T-helper 2 cell treated with Interferon-gamma antibody and Interleukin-4, amounts not matched to agents 5 μg/mL and 100 μg/mL, for 36 hours (primary cell): ENCODE measurements at regions not wholly inside any gene's neighbourhood (a gene's known extent, or its start where the extent isn't known, plus 50 kb on each side); places are given as distances from the start of the nearest gene placed in this dataset.

Experiments used
- DNase-seq: peaks from one replicate; pipeline ENCODE4 v3.0.0; 2021; ENCODE audit warnings: low spot score
- H3K27ac Mint-ChIP-seq: one replicate; pipeline ENCODE4 v1.8.0; 2021; ENCODE audit warnings: mild to moderate bottlenecking, mixed read lengths
- H3K27me3 Mint-ChIP-seq: one replicate; pipeline ENCODE4 v1.8.0; 2021; ENCODE audit warnings: low read depth, mixed read lengths
- H3K36me3 Mint-ChIP-seq: one replicate; pipeline ENCODE4 v1.8.0; 2021; ENCODE audit warnings: low read depth, mixed read lengths
- H3K4me1 Mint-ChIP-seq: one replicate; pipeline ENCODE4 v1.8.0; 2021; ENCODE audit warnings: low read depth, mixed read lengths
- H3K4me3 Mint-ChIP-seq: one replicate; pipeline ENCODE4 v1.8.0; 2022; ENCODE audit warnings: mild to moderate bottlenecking, moderate library complexity, mixed read lengths
- H3K9me3 Mint-ChIP-seq: one replicate; pipeline ENCODE4 v1.8.0; 2021; ENCODE audit warnings: mixed read lengths

DNA sequence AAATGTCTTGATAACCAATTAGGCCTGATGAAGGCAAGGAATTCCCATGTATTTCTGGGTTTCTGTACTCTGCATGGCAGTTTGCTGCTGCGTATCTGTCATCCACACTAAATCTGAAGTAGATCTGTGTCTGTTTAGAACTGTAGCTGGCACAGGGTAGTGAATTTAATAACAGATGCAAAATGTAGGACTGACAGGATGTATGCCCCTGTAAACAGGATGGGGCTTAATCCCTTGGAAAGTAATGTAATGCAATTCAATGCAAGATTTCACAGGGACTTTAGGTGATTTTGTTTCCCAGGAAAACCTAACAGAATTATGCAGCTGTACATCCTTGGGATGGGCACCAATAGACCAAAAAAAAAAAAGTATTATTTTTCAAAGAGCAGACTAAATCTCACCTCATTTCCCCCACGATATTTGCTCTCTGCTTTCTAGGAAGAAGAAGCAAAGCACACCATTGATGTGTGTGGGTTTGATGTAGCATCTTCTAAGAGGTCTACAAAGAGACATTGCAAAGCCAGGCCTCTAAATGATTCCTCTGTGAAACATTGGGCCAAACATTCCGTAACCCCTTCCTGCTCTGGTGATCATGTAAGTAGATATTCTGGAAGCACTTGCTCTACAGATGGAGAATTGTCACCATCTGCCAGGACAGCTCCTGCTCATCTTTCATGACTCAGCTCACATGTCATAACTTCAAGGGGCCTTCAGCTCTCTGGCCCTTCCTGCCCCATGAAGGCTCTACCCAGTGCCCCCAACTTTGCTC is 464.3 kb upstream of the RGMA start:
- no peak for DNase-seq
- Mint-ChIP-seq H3K36me3 (no peaks in the 10 kb centered on the region), H3K27ac (no peak overlapping the region), H3K4me3 (no peak overlapping the region), H3K4me1 (no peaks in the 10 kb centered on the region), H3K9me3 (no peaks in the 10 kb centered on the region), H3K27me3 (no peaks in the 10 kb centered on the region)

DNA sequence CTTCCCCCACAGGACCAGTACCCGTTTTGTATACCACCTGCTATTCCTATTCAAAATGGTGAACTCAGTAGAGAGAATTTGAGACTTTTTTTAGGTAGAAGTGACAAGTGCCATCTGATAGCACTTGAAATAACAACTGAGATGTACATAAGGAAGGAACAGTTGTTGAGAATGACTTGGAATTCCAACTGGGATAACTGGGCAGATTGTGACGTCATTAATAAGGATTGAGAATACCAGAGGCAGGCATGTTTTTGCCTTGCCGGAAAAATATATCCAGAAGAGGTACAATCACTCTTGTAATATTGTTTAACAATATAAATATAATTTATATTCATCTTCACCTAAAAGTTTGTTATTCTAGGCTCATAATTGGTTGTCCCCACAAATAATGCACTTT is 454.1 kb upstream of the RGMA start:
- DNase-seq: no peak
- Mint-ChIP-seq H3K36me3 (no peaks in the 10 kb centered on the region), H3K4me1 (no peaks in the 10 kb centered on the region), H3K27ac (no peak overlapping the region), H3K9me3 (no peaks in the 10 kb centered on the region), H3K4me3 (no peak overlapping the region), H3K27me3 (no peaks in the 10 kb centered on the region)

DNA sequence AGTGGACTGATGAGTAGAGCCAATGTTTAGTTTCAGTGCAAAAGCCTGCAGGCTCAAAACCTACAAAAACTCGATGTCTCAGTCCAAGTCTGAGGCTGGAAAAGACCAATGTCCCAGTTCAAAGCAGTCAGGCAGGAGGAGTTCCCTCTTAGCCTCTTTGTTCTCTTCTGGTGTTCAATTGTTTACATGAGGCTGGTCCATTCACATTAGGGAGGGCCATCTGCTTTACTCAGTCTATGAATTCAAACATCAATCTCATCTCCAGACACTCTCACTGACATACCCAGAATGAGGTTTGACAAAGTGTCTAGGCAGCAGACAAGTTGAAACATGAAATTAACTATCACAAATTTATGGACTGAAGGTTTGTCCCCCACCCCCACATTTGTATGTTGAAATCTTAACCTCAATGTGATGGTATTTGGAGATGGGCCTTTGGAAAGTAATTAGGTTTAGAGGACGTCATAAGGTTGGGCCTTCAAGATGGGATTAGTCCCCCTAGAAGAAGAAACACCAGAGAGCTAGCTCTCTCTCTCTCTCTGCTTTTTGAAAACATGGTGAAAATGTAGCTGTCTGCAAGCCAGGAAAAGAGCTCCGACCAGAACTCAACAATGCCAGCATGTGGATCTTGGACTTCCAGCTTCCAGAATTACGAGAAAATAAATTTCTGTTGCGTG is 438.5 kb upstream of the RGMA start:
- H3K9me3 Mint-ChIP-seq: no peaks in the 10 kb centered on the region
- no peaks in the 10 kb centered on the region for H3K27me3 Mint-ChIP-seq
- H3K4me3 Mint-ChIP-seq: no peak overlapping the region
- no peaks in the 10 kb centered on the region for H3K4me1 Mint-ChIP-seq
- DNase-seq: no peak
- H3K27ac Mint-ChIP-seq: no peak overlapping the region
- no peaks in the 10 kb centered on the region for H3K36me3 Mint-ChIP-seq

DNA sequence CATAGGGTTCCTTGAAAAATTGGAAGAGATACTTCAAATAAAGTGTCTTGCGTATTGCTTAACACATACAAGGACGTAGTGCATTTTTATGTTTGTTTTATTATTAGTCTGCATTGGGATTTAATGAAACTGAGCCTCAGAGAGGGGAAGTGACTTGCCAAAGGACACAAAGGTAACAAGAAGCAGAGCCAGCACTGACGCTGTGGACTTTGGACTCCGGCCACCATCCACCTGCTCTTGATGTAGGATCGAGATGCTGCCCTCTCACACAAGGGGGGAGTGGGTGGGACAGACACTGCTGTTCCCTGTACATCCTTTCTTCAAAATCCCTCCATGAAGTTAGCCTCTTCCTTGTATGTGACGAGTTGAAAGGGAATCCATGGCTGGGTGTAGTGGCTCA is 435.4 kb upstream of the RGMA start:
- H3K27ac Mint-ChIP-seq: no peak overlapping the region
- no peak for DNase-seq
- H3K9me3 Mint-ChIP-seq: no peaks in the 10 kb centered on the region
- peaks cover 3% of the 10 kb centered on the region for H3K27me3 Mint-ChIP-seq
- H3K36me3 Mint-ChIP-seq: no peaks in the 10 kb centered on the region
- H3K4me3 Mint-ChIP-seq: no peak overlapping the region
- no peaks in the 10 kb centered on the region for H3K4me1 Mint-ChIP-seq

DNA sequence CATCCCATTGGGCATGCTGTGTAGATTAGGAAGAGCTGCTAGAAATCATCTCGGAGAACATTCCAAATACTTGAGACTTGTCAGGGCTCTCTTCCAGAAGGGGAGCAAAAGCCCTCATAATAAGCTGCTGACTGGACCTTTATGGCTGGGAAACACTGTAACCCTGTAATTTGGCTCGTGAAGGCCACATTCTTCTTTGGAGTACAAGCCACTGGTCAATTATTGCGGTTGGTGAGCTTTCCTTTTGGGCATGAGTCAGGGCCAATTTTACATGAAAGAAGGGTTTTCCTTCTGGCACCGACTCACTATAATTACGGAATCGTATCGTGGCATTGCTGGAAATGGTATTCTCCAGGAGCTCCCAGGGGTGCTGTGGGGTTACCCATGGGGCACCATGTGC is 434.5 kb upstream of the RGMA start:
- H3K4me1 Mint-ChIP-seq: no peaks in the 10 kb centered on the region
- H3K27ac Mint-ChIP-seq: no peak overlapping the region
- H3K9me3 Mint-ChIP-seq: no peaks in the 10 kb centered on the region
- H3K27me3 Mint-ChIP-seq: peaks cover 4% of the 10 kb centered on the region
- no peak overlapping the region for H3K4me3 Mint-ChIP-seq
- no peaks in the 10 kb centered on the region for H3K36me3 Mint-ChIP-seq
- DNase-seq: no peak

DNA sequence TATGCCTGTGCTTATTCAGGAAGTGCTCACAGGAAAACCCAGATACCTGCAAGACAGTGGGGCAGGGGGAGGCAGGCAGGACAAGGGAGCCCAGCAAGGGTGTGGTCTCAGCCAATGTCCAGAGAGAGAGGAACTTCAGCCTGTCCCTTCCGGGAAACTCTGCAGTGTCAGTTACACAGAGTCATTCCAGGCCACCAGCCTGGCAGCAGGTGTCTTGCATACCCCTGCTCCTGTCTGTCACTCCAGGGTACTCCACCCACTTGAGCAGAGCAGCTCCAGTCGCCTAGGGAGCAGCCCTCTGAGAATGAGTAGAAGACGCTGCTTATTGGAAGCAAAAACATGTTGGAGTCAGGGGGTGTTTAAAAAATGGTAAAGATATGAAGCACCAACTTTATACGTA is 431.2 kb upstream of the RGMA start:
- H3K9me3 Mint-ChIP-seq: no peaks in the 10 kb centered on the region
- H3K4me3 Mint-ChIP-seq: no peak overlapping the region
- DNase-seq: no peak
- no peaks in the 10 kb centered on the region for H3K36me3 Mint-ChIP-seq
- no peak overlapping the region for H3K27ac Mint-ChIP-seq
- H3K4me1 Mint-ChIP-seq: no peaks in the 10 kb centered on the region
- peaks cover 9% of the 10 kb centered on the region for H3K27me3 Mint-ChIP-seq

DNA sequence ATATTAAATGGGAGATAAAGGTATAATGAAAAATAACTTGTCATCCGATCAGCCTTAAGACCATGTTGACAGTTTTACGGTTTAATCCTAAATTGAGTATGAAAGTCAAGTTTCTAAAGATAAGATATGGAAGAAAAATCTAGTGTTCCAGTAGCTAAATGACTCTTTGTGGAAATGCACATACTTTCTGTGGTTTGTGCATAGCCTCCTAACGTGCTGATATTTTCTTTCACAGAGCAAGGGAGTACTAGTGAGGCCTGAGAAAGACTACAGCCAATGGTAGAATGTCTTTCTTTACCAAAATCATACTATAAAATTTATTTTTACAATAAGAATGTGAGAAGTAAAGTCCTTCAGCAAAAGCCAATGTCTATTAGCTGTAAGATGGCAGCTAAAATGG is 430.6 kb upstream of the RGMA start:
- H3K9me3 Mint-ChIP-seq: no peaks in the 10 kb centered on the region
- no peak overlapping the region for H3K4me3 Mint-ChIP-seq

DNA sequence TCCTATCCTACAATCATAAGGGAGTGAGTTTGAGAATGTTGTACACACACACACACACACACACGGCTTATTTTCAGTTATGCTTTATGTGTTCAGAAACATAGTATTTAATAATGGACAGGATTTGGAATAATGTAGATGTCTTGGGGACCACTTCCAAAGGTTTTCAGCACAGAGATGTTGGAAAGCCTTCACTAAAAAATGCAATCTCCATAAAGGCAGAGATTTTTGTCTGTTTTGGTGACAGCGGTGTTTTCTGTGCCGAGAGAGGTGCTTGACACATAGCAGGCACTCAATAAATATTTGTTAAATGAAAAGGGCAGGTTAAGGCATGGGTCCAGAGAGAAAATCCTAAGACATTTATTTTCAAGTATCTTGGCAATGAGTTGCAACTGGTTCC is 428.2 kb upstream of the RGMA start:
- no peaks in the 10 kb centered on the region for H3K36me3 Mint-ChIP-seq
- peaks cover 9% of the 10 kb centered on the region for H3K27me3 Mint-ChIP-seq
- H3K4me3 Mint-ChIP-seq: no peak overlapping the region
- no peak overlapping the region for H3K27ac Mint-ChIP-seq
- no peak for DNase-seq
- H3K9me3 Mint-ChIP-seq: no peaks in the 10 kb centered on the region
- H3K4me1 Mint-ChIP-seq: no peaks in the 10 kb centered on the region

More for the DNA sequence above, 430.6 kb upstream of the RGMA start:
- DNase-seq: no peak
- Mint-ChIP-seq H3K36me3 (no peaks in the 10 kb centered on the region), H3K27me3 (peaks cover 9% of the 10 kb centered on the region), H3K27ac (no peak overlapping the region), H3K4me1 (no peaks in the 10 kb centered on the region)

DNA sequence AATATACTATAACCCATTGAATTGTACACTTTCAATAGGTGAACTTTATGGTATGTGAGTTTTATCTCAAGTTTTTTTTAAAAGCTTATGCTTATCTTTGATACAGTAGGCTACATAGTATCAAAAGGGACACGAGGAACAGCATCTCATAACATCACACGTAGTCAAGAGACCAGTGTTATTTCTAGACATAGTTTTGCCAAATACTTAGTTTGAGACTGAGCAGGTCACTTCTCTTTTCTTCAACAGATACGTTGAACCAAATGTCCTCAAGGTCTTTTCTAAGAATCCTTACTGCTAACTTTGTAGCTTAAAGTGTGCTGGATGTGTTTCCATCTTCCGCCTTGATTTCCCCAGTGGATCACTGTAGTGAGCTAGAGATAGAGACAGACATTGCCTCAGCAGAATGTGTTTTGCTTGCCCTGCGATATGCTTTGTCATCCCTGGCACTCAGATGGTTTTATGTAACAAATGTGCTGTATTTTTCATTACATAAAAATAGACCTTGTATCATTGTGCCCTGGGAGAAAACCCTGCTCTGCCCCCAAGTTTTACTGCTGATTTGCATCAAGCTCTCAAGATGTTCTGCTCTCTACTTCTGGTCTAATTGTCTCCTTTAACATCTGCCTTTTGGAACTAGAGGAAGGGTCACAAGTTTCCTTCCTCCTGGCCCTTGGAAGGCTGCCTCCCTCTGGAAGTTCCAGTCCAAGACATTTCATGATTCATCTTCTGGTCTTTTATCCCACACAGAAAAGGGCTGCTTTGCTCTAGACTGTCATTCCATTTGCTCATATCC is 426.4 kb upstream of the RGMA start:
- Mint-ChIP-seq H3K4me1 (no peaks in the 10 kb centered on the region), H3K27ac (no peak overlapping the region), H3K36me3 (no peaks in the 10 kb centered on the region), H3K27me3 (peaks cover 7% of the 10 kb centered on the region), H3K4me3 (no peak overlapping the region), H3K9me3 (no peaks in the 10 kb centered on the region)
- no peak for DNase-seq

DNA sequence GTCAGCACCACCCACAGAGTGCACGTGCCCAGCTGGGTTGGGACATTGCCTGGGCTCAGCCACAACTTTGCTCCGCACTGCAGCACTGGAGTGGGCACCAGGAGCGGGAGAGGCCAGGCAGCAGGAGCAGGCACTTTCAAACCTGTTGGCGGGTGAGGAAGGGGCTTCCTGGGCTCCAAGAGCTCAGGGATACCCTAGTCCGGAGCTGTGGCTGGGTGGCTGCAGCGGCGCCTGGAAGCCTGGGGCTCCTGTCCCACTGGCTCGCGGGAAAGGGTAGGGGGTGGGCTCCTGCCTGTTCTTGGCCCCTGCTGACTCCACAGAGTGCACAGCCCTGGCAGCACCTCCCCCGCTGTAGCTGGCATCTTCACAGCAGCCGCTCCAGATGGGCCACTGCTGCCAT is 417.6 kb upstream of the RGMA start:
- no peak for DNase-seq
- Mint-ChIP-seq H3K36me3 (no peaks in the 10 kb centered on the region), H3K27ac (no peak overlapping the region)

DNA sequence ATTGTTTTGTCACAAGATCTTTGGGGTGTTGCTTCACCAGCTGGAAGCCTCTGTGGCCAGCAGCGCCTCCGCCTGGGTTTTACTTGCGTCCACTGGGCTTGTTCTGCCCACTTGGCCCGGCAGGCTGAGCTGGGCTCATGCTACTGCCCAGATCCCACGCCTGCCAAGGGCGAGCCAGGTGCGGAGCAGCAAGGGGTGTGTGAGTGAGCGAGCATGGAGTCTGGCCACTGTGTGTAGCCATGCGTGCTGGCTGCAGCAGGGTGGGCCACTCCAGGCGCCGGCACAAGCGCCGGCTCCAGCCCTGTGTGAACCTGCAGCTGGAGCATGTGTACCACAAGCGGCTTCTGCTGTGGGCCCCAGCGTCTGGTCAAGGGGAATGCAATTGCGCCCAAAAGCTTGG is 416.5 kb upstream of the RGMA start:
- no peaks in the 10 kb centered on the region for H3K9me3 Mint-ChIP-seq
- H3K4me3 Mint-ChIP-seq: no peak overlapping the region
- H3K27ac Mint-ChIP-seq: no peak overlapping the region
- no peaks in the 10 kb centered on the region for H3K36me3 Mint-ChIP-seq
- H3K27me3 Mint-ChIP-seq: no peaks in the 10 kb centered on the region
- DNase-seq: no peak
- H3K4me1 Mint-ChIP-seq: no peaks in the 10 kb centered on the region

More for the DNA sequence above, 417.6 kb upstream of the RGMA start:
- H3K4me1 Mint-ChIP-seq: no peaks in the 10 kb centered on the region
- H3K9me3 Mint-ChIP-seq: no peaks in the 10 kb centered on the region
- H3K27me3 Mint-ChIP-seq: no peaks in the 10 kb centered on the region
- no peak overlapping the region for H3K4me3 Mint-ChIP-seq

DNA sequence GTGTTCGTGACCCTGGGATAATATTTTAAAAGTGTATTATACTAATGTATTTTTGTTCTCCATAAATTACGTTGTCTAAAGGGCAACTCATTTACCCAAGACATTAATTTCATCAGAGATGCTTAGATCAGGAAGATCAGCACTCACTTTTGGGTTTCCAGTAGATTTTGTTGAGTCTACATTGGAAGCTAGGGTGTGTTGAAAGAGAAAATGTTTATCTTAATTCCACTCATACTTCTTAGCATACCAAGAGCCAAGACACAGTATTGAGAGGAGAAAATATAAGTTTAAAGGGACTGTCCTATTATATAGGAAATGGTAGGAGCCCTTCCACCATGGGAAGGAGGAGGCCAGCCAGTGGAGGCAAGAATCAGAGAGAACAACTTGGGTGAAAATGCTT is 412.9 kb upstream of the RGMA start:
- H3K4me3 Mint-ChIP-seq: no peak overlapping the region
- H3K36me3 Mint-ChIP-seq: no peaks in the 10 kb centered on the region
- H3K4me1 Mint-ChIP-seq: no peaks in the 10 kb centered on the region
- no peak for DNase-seq
- H3K9me3 Mint-ChIP-seq: no peaks in the 10 kb centered on the region
- H3K27me3 Mint-ChIP-seq: no peaks in the 10 kb centered on the region
- no peak overlapping the region for H3K27ac Mint-ChIP-seq

DNA sequence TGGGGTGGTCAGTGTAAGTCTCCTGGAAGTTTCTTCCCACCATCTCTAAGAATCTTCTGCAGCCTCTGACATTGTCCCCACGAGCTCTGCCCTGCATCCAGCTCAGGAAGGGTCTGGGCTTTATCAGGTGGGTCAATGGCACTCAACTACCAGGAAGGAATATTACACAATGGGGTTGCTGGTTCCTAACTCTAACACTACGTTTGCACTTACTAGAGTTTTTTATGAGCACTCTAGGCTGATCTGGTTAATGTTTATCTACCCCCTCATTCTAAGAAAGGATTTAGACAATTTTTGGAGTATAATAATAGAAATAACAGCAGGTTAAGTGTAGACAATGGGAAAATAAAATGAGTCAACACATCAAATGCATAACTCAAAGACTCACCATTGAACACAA is 411.1 kb upstream of the RGMA start:
- Mint-ChIP-seq H3K27me3 (no peaks in the 10 kb centered on the region), H3K36me3 (no peaks in the 10 kb centered on the region)

DNA sequence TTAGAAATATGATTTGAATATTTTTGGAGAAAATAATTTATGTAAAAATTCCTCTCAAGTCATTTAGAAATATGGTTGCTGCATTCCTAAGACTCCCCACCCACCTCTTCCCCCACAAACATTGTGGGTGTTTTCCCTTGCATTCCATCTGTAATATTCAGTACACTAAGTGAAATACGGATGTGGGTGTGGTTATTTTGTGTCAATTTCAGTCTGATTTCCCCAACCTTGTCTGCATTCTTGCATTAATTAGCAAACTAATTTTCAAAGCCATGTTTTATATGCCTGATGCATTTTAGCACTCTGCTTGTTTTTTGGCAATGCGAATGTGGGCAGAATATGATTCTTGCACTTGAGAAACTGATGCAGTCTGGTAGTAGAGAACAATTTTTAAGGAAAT is 408.3 kb upstream of the RGMA start:
- H3K4me3 Mint-ChIP-seq: no peak overlapping the region
- H3K4me1 Mint-ChIP-seq: no peaks in the 10 kb centered on the region
- H3K27ac Mint-ChIP-seq: no peak overlapping the region
- H3K27me3 Mint-ChIP-seq: no peaks in the 10 kb centered on the region
- no peak for DNase-seq
- no peaks in the 10 kb centered on the region for H3K36me3 Mint-ChIP-seq
- no peaks in the 10 kb centered on the region for H3K9me3 Mint-ChIP-seq

More for the DNA sequence above, 411.1 kb upstream of the RGMA start:
- H3K27ac Mint-ChIP-seq: no peak overlapping the region
- H3K4me1 Mint-ChIP-seq: no peaks in the 10 kb centered on the region
- no peaks in the 10 kb centered on the region for H3K9me3 Mint-ChIP-seq
- no peak overlapping the region for H3K4me3 Mint-ChIP-seq
- no peak for DNase-seq
